ENCODE measurements at regions not wholly inside any gene's neighbourhood (a gene's known extent, or its start where the extent isn't known, plus 50 kb on each side); places are given as distances from the start of the nearest gene placed in this dataset.

- TF ChIP-seq, protein P1, sequence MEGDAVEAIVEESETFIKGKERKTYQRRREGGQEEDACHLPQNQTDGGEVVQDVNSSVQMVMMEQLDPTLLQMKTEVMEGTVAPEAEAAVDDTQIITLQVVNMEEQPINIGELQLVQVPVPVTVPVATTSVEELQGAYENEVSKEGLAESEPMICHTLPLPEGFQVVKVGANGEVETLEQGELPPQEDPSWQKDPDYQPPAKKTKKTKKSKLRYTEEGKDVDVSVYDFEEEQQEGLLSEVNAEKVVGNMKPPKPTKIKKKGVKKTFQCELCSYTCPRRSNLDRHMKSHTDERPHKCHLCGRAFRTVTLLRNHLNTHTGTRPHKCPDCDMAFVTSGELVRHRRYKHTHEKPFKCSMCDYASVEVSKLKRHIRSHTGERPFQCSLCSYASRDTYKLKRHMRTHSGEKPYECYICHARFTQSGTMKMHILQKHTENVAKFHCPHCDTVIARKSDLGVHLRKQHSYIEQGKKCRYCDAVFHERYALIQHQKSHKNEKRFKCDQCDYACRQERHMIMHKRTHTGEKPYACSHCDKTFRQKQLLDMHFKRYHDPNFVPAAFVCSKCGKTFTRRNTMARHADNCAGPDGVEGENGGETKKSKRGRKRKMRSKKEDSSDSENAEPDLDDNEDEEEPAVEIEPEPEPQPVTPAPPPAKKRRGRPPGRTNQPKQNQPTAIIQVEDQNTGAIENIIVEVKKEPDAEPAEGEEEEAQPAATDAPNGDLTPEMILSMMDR (IDR thresholded peaks at IDR 0.05), result no peak
- TF ChIP-seq POLR2A (IDR thresholded peaks at IDR 0.05) (no peak), POLR2AphosphoS5 (IDR thresholded peaks at IDR 0.05) (no peak), EP300 (IDR thresholded peaks at IDR 0.05) (no peak)
Observed at GRCh38 chr11:114929351-114930000, 251.1 kb downstream of the NXPE2 start.
